ENCODE measurements at regions not wholly inside any gene's neighbourhood (a gene's known extent, or its start where the extent isn't known, plus 50 kb on each side); places are given as distances from the start of the nearest gene placed in this dataset.
"Not testable (repeated sequence)": the region's sequence is repeated elsewhere in the genome, so short reads cannot be mapped to it uniquely, and the experiment has no call there.

DNA sequence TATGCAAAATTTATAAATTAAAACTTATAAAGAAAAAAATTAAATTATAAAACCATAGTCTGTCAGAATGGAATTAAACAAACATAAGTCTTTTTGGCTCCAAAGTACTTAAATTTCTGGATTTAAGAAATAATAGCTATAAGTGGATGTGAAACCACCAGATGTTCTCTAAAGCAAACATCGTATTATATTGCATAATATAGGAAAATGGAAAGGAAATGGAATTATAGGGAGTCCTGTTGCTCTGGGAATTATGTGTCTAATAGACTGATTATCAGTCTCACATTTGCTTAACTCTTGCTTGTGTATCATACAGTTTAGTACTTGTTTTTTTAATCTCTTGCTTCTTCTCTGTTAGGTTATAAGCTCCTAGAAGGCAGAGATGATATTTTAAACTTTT is 819.2 kb downstream of the RAPGEF2 start:
- intact Hi-C loops (cut with DNase I), result no loop called here
- H3K27me3 ChIP-seq (ENCODE audit: insufficient read depth in 3 of 3, low read length in 2 of 3), result peaks cover 0 to 2% (median 0%) of the 10 kb centered on the region in 3 donors
- no peak overlapping the region for H3K4me3 ChIP-seq
- ATAC-seq, result no peak
- H3K36me3 ChIP-seq (ENCODE audit: insufficient read depth in 1 of 2, low read depth in 1 of 2), result no peaks in the 10 kb centered on the region
- H3K9me3 ChIP-seq, result peaks cover 5% of the 10 kb centered on the region
- WGBS, 3 donors, result 32 to 42% (median 36%) methylated on average over 1 of the region's 1 CpG
- TF ChIP-seq, protein P1, sequence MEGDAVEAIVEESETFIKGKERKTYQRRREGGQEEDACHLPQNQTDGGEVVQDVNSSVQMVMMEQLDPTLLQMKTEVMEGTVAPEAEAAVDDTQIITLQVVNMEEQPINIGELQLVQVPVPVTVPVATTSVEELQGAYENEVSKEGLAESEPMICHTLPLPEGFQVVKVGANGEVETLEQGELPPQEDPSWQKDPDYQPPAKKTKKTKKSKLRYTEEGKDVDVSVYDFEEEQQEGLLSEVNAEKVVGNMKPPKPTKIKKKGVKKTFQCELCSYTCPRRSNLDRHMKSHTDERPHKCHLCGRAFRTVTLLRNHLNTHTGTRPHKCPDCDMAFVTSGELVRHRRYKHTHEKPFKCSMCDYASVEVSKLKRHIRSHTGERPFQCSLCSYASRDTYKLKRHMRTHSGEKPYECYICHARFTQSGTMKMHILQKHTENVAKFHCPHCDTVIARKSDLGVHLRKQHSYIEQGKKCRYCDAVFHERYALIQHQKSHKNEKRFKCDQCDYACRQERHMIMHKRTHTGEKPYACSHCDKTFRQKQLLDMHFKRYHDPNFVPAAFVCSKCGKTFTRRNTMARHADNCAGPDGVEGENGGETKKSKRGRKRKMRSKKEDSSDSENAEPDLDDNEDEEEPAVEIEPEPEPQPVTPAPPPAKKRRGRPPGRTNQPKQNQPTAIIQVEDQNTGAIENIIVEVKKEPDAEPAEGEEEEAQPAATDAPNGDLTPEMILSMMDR (IDR thresholded peaks at IDR 0.05), result no peak
- H3K4me1 ChIP-seq, result no peaks in the 10 kb centered on the region
- DNase-seq, result no peak
- no peak overlapping the region for H3K27ac ChIP-seq

DNA sequence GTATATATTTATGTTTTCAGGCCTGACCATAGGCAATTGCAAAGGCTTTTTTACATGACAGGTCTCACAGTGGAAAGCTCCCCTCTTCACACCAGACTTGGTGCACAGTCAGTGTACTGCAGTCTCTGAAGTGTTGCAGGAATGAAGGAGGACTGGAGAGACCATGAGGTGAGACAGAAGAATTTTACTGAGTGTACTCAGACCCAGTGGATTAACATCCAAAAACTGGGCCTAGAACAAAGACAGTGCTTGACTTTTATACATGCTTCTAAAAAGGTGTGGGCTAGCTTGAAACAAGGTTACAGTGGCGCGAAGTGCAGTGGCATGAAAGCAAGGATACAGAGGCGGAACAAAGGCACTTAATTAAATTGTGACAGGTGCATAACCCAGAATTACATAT is 822.9 kb downstream of the RAPGEF2 start:
- no peak for DNase-seq
- Histone ChIP-seq H3K9me3 (peaks cover 5% of the 10 kb centered on the region), H3K36me3 (ENCODE audit: insufficient read depth in 1 of 2, low read depth in 1 of 2) (no peaks in the 10 kb centered on the region), H3K4me1 (no peaks in the 10 kb centered on the region), H3K4me3 (no peak overlapping the region), H3K27me3 (ENCODE audit: insufficient read depth in 3 of 3, low read length in 2 of 3) (no peaks in the 10 kb centered on the region), H3K27ac (no peak overlapping the region)
- WGBS, 3 donors, result 93 to 97% (median 95%) methylated on average over 3 of the region's 3 CpGs
- no peak for ATAC-seq
- TF ChIP-seq, protein P1 (IDR thresholded peaks at IDR 0.05), result no peak
- intact Hi-C loops (cut with DNase I), result no loop called here

DNA sequence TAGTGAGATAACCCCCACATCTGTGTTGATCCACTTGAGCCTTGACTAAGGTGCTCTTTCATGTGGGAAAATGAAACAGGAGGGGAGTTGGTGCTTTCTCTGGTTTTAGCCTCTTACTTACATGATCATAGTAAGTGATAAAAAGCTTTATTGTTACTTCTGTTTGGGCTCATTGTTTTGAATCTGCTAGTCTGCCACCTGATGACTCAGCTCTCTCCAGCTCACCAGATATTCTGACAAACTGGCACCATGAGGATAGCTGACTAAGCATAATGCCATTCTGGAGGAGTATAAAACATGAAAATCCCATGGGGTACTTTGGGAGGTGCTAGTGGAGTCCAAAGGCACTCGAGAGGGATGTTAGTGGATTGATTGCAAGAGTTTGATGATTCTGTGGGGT is 824.0 kb downstream of the RAPGEF2 start:
- intact Hi-C loops (cut with DNase I), result no loop called here
- Histone ChIP-seq H3K4me3 (no peak overlapping the region), H3K27ac (no peak overlapping the region), H3K9me3 (peaks cover 5% of the 10 kb centered on the region), H3K36me3 (ENCODE audit: insufficient read depth in 1 of 2, low read depth in 1 of 2) (no peaks in the 10 kb centered on the region), H3K27me3 (ENCODE audit: insufficient read depth in 3 of 3, low read length in 2 of 3) (no peaks in the 10 kb centered on the region), H3K4me1 (no peaks in the 10 kb centered on the region)
- TF ChIP-seq, protein P1 (IDR thresholded peaks at IDR 0.05), result no peak
- DNase-seq (no peak), ATAC-seq (no peak)
- WGBS, 3 donors, result 60 to 66% (median 64%) methylated on average over 1 of the region's 1 CpG

DNA sequence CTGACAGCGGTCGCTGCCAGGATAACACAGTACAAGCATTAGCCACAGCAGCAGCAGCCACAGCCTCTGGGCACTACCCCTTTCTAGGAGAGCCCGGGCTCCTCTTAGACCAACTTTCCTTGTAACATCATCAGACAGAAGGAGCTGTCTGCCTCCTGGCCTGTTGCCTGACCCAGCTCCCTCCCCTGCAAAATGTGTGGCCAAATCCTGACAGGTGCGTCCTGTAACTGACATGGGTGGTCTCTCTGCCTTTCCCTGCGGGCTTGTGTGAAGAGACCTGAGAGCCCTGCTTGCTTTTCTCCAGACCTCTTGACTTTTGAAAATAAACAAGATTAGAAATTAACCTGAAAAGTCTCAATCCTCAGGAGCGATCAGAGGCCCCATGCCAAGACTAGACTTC is 824.9 kb downstream of the RAPGEF2 start:
- Histone ChIP-seq H3K36me3 (ENCODE audit: insufficient read depth in 1 of 2, low read depth in 1 of 2) (no peaks in the 10 kb centered on the region), H3K4me1 (no peaks in the 10 kb centered on the region), H3K4me3 (no peak overlapping the region), H3K27ac (no peak overlapping the region), H3K9me3 (peaks cover 5% of the 10 kb centered on the region), H3K27me3 (ENCODE audit: insufficient read depth in 3 of 3, low read length in 2 of 3) (no peaks in the 10 kb centered on the region)
- intact Hi-C loops (cut with DNase I), result no loop called here
- no peak for DNase-seq
- TF ChIP-seq, protein P1 (IDR thresholded peaks at IDR 0.05), result no peak
- ATAC-seq, result no peak
- 90 to 92% (median 91%) methylated on average over 6 of the region's 6 CpGs for WGBS, 3 donors

DNA sequence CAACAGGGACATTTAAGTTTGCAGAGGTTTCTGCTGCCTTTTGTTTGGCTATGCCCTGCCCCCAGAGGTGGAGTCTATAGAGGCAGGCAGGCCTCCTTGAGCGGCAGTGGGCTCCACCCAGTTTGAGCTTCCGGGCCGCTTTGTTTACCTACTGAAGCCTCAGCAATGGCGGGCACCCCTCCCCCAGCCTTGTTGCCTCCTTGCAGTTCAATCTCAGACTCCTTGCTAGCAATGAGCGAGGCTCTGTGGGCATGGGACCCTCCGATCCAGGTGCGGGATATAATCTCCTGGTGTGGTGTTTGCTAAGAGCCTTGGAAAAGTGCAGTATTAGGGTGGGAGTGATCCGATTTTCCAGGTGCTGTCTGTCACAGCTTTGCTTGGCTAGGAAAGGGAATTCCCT is 831.7 kb downstream of the RAPGEF2 start:
- H3K9me3 ChIP-seq; ATAC-seq; H3K4me3 ChIP-seq; H3K27me3 ChIP-seq (ENCODE audit: insufficient read depth in 3 of 3, low read length in 2 of 3); H3K27ac ChIP-seq; DNase-seq; intact Hi-C loops (cut with DNase I); H3K4me1 ChIP-seq; H3K36me3 ChIP-seq (ENCODE audit: insufficient read depth in 1 of 2, low read depth in 1 of 2): not testable (repeated sequence)
- 86 to 97% (median 93%) methylated on average over 8 of the region's 8 CpGs for WGBS, 3 donors
